ENCODE measurements at regions not wholly inside any gene's neighbourhood (a gene's known extent, or its start where the extent isn't known, plus 50 kb on each side); places are given as distances from the start of the nearest gene placed in this dataset.

- TF ChIP-seq EP300 (IDR thresholded peaks at IDR 0.05; ENCODE audit: low read depth) (no peak), POLR2A (IDR thresholded peaks at IDR 0.05) (no peak), CTCF (IDR thresholded peaks at IDR 0.05) (no peak), POLR2AphosphoS5 (IDR thresholded peaks at IDR 0.05) (no peak)
Observed at GRCh38 chr16:49085686-49086085, 196.0 kb downstream of the CBLN1 start.
